ENCODE measurements at regions not wholly inside any gene's neighbourhood (a gene's known extent, or its start where the extent isn't known, plus 50 kb on each side); places are given as distances from the start of the nearest gene placed in this dataset.
A peak's percentile ranks its signal among the peaks of the same experiment; 100 is the strongest.

- no peak for DNase-seq
- 100% methylated on average over 1 of the region's 4 CpGs for WGBS (ENCODE audit: insufficient coverage, low lambda C conversion rate)
- no peaks in the 10 kb centered on the region for H3K27me3 ChIP-seq (ENCODE audit: control insufficient read depth, insufficient read depth, low read length)
Observed at GRCh38 chr3:145780301-145780700, 380.7 kb downstream of the PLOD2 start.

DNA sequence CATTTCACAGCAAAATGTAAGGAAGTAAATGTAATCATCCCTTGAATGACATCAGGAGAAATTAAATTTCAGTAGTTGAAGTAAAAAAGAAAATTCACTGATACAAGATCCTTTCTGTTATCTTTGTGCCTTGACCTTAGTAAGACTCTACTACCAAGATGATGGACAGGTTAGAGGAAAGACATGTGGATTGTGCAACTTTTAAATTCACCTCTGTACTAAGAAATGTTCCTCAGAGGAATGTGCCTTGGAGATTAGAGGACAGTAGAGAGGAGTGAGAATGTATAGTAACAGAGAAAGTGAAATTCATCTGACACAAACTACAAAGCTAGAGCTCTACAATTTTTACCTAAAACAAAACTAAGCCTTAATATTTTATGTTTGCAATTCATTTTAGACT lies 375.3 kb downstream of the PLOD2 start:
- no peak overlapping the region for H3K4me3 ChIP-seq (ENCODE audit: low read length)
- no peaks in the 10 kb centered on the region for H3K27me3 ChIP-seq (ENCODE audit: control insufficient read depth, insufficient read depth, low read length)

More at GRCh38 chr3:145780301-145780700, 380.7 kb downstream of the PLOD2 start:
- no peaks in the 10 kb centered on the region for H3K9me3 ChIP-seq (ENCODE audit: control insufficient read depth, low read depth, low read length)
- no peak overlapping the region for H3K27ac ChIP-seq (ENCODE audit: low read length)
- H3K4me3 ChIP-seq (ENCODE audit: low read length), result no peak overlapping the region
- no peaks in the 10 kb centered on the region for H3K4me1 ChIP-seq (ENCODE audit: control insufficient read depth, insufficient read depth, low read length)
- H3K36me3 ChIP-seq (ENCODE audit: control insufficient read depth, insufficient read depth, low read length), result no peaks in the 10 kb centered on the region

DNA sequence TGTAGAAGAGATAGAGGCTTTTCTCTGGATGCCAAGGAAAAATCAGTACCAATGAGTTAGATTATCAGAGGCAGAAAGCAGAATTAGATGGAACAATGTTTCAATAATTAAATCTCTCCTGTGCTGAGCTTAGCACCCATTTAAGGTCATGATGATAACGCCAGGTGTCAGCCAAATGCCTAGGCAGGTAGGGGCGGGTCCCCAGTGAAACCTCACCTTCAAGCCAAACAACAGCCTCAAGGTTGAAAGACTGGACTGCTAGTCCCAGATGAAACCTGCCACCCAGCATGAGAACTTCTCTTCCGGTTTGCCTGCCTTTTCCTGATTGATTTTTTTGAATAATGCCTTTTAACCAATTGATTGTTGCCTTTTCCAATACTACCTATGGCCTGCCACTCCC lies 363.0 kb downstream of the PLOD2 start:
- DNase-seq, result no peak
- H3K36me3 ChIP-seq (ENCODE audit: control insufficient read depth, insufficient read depth, low read length), result no peaks in the 10 kb centered on the region
- 83% methylated on average over 1 of the region's 3 CpGs for WGBS (ENCODE audit: insufficient coverage, low lambda C conversion rate)
- no peak overlapping the region for H3K4me3 ChIP-seq (ENCODE audit: low read length)
- H3K27ac ChIP-seq (ENCODE audit: low read length), result no peak overlapping the region
- H3K9me3 ChIP-seq (ENCODE audit: control insufficient read depth, low read depth, low read length), result no peaks in the 10 kb centered on the region
- no peaks in the 10 kb centered on the region for H3K4me1 ChIP-seq (ENCODE audit: control insufficient read depth, insufficient read depth, low read length)
- no peaks in the 10 kb centered on the region for H3K27me3 ChIP-seq (ENCODE audit: control insufficient read depth, insufficient read depth, low read length)

More for the DNA sequence above, 375.3 kb downstream of the PLOD2 start:
- no peaks in the 10 kb centered on the region for H3K36me3 ChIP-seq (ENCODE audit: control insufficient read depth, insufficient read depth, low read length)
- no peak overlapping the region for H3K27ac ChIP-seq (ENCODE audit: low read length)
- H3K4me1 ChIP-seq (ENCODE audit: control insufficient read depth, insufficient read depth, low read length), result no peaks in the 10 kb centered on the region
- no peak for DNase-seq
- H3K9me3 ChIP-seq (ENCODE audit: control insufficient read depth, low read depth, low read length), result no peaks in the 10 kb centered on the region

GRCh38 chr3:145798696-145799537 lies 362.1 kb downstream of the PLOD2 start:
- DNase-seq, result no peak
- WGBS (ENCODE audit: insufficient coverage, low lambda C conversion rate), result 65% methylated on average over 4 of the region's 9 CpGs
- Histone ChIP-seq H3K36me3 (ENCODE audit: control insufficient read depth, insufficient read depth, low read length) (no peaks in the 10 kb centered on the region), H3K27ac (ENCODE audit: low read length) (no peak overlapping the region), H3K27me3 (ENCODE audit: control insufficient read depth, insufficient read depth, low read length) (no peaks in the 10 kb centered on the region), H3K4me3 (ENCODE audit: low read length) (no peak overlapping the region), H3K4me1 (ENCODE audit: control insufficient read depth, insufficient read depth, low read length) (no peaks in the 10 kb centered on the region), H3K9me3 (ENCODE audit: control insufficient read depth, low read depth, low read length) (no peaks in the 10 kb centered on the region)

GRCh38 chr3:145801696-145802095 lies 359.3 kb downstream of the PLOD2 start:
- no peak for DNase-seq
- no peaks in the 10 kb centered on the region for H3K27me3 ChIP-seq (ENCODE audit: control insufficient read depth, insufficient read depth, low read length)
- H3K4me1 ChIP-seq (ENCODE audit: control insufficient read depth, insufficient read depth, low read length), result no peaks in the 10 kb centered on the region
- H3K9me3 ChIP-seq (ENCODE audit: control insufficient read depth, low read depth, low read length), result no peaks in the 10 kb centered on the region
- H3K36me3 ChIP-seq (ENCODE audit: control insufficient read depth, insufficient read depth, low read length), result no peaks in the 10 kb centered on the region
- H3K4me3 ChIP-seq (ENCODE audit: low read length), result no peak overlapping the region
- H3K27ac ChIP-seq (ENCODE audit: low read length), result no peak overlapping the region

GRCh38 chr3:145807990-145808389 lies 353.0 kb downstream of the PLOD2 start:
- no peak overlapping the region for H3K4me3 ChIP-seq (ENCODE audit: low read length)
- no CpG with 5 or more reads among the region's 3 CpGs for WGBS (ENCODE audit: insufficient coverage, low lambda C conversion rate)
- no peaks in the 10 kb centered on the region for H3K4me1 ChIP-seq (ENCODE audit: control insufficient read depth, insufficient read depth, low read length)
- H3K9me3 ChIP-seq (ENCODE audit: control insufficient read depth, low read depth, low read length), result no peaks in the 10 kb centered on the region
- DNase-seq, result peak in 1 of 2 donors; percentile 6
- H3K27ac ChIP-seq (ENCODE audit: low read length), result no peak overlapping the region
- H3K27me3 ChIP-seq (ENCODE audit: control insufficient read depth, insufficient read depth, low read length), result no peaks in the 10 kb centered on the region
- no peaks in the 10 kb centered on the region for H3K36me3 ChIP-seq (ENCODE audit: control insufficient read depth, insufficient read depth, low read length)

DNA sequence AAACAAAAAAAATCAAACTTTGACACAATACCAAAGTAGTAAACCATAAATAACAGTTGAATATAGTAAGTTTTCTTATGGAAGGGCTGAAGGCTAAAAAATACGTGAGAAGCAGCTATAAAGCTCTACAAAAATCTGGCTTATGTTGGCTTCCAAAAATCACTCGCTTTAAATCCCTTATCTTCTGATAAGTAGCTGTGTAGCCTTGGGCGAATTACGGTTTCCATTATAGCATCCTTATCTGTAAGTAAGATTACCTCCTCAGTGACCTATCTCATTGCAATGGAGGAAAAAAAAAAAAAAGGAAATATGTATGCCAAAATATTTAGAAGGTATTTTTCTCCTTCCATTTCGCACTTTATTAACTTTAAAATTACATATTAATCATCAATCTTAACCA lies 348.6 kb downstream of the PLOD2 start:
- Histone ChIP-seq H3K4me1 (ENCODE audit: control insufficient read depth, insufficient read depth, low read length) (no peaks in the 10 kb centered on the region), H3K27ac (ENCODE audit: low read length) (no peak overlapping the region), H3K4me3 (ENCODE audit: low read length) (no peak overlapping the region), H3K9me3 (ENCODE audit: control insufficient read depth, low read depth, low read length) (no peaks in the 10 kb centered on the region), H3K36me3 (ENCODE audit: control insufficient read depth, insufficient read depth, low read length) (no peaks in the 10 kb centered on the region), H3K27me3 (ENCODE audit: control insufficient read depth, insufficient read depth, low read length) (no peaks in the 10 kb centered on the region)
- WGBS (ENCODE audit: insufficient coverage, low lambda C conversion rate), result 50% methylated on average over 3 of the region's 5 CpGs
- DNase-seq, result no peak

GRCh38 chr3:145815707-145816413 lies 345.1 kb downstream of the PLOD2 start:
- no peak for DNase-seq
- H3K4me1 ChIP-seq (ENCODE audit: control insufficient read depth, insufficient read depth, low read length), result no peaks in the 10 kb centered on the region
- no peaks in the 10 kb centered on the region for H3K9me3 ChIP-seq (ENCODE audit: control insufficient read depth, low read depth, low read length)
- H3K27me3 ChIP-seq (ENCODE audit: control insufficient read depth, insufficient read depth, low read length), result no peaks in the 10 kb centered on the region
- no peaks in the 10 kb centered on the region for H3K36me3 ChIP-seq (ENCODE audit: control insufficient read depth, insufficient read depth, low read length)
- H3K27ac ChIP-seq (ENCODE audit: low read length), result no peak overlapping the region
- 53% methylated on average over 2 of the region's 3 CpGs for WGBS (ENCODE audit: insufficient coverage, low lambda C conversion rate)
- H3K4me3 ChIP-seq (ENCODE audit: low read length), result no peak overlapping the region

DNA sequence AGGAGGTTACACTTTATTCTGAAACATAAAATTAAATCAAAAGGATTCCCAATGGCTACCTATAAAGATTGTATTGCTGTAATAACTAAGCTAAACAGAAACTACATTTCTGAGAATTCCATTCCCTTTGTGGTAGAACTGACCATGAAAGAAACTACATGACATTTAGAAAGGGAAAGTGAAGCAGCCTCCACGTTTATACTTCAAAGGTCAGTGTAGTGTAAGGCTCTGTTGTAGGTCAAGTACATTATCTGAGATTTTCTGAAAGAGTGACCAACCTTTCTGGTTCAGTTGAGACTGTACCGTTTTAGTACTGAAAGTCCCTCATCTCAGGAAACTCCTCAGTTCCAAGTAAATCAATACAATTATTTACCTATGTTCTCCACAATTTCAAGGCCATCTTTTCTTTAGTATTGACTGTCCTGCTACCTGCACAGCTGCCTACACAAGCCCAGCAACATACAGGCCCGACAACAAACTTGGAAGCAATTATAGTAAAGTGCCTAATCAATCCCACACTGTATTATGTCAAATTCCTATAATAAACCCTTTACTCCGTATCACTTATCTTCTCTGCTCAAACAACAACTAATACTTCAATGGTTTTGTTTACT lies 343.0 kb downstream of the PLOD2 start:
- Histone ChIP-seq H3K27me3 (ENCODE audit: control insufficient read depth, insufficient read depth, low read length) (no peaks in the 10 kb centered on the region), H3K36me3 (ENCODE audit: control insufficient read depth, insufficient read depth, low read length) (no peaks in the 10 kb centered on the region), H3K9me3 (ENCODE audit: control insufficient read depth, low read depth, low read length) (no peaks in the 10 kb centered on the region), H3K4me3 (ENCODE audit: low read length) (no peak overlapping the region), H3K4me1 (ENCODE audit: control insufficient read depth, insufficient read depth, low read length) (no peaks in the 10 kb centered on the region), H3K27ac (ENCODE audit: low read length) (no peak overlapping the region)
- DNase-seq, result no peak
- 63% methylated on average over 1 of the region's 4 CpGs for WGBS (ENCODE audit: insufficient coverage, low lambda C conversion rate)

- no peak for DNase-seq
- H3K9me3 ChIP-seq (ENCODE audit: control insufficient read depth, low read depth, low read length), result no peaks in the 10 kb centered on the region
- WGBS (ENCODE audit: insufficient coverage, low lambda C conversion rate), result 83% methylated on average over 1 of the region's 2 CpGs
- H3K4me1 ChIP-seq (ENCODE audit: control insufficient read depth, insufficient read depth, low read length), result no peaks in the 10 kb centered on the region
- H3K27ac ChIP-seq (ENCODE audit: low read length), result no peak overlapping the region
- H3K4me3 ChIP-seq (ENCODE audit: low read length), result no peak overlapping the region
- no peaks in the 10 kb centered on the region for H3K36me3 ChIP-seq (ENCODE audit: control insufficient read depth, insufficient read depth, low read length)
- H3K27me3 ChIP-seq (ENCODE audit: control insufficient read depth, insufficient read depth, low read length), result no peaks in the 10 kb centered on the region
Observed at GRCh38 chr3:145820170-145820569, 340.8 kb downstream of the PLOD2 start.

All from large intestine (tissue), 3 donors.